Renal pelvis (tissue), 1 donor: ENCODE measurements at regions not wholly inside any gene's neighbourhood (a gene's known extent, or its start where the extent isn't known, plus 50 kb on each side); places are given as distances from the start of the nearest gene placed in this dataset.
A peak's percentile ranks its signal among the peaks of the same experiment; 100 is the strongest.
"Not testable (repeated sequence)": the region's sequence is repeated elsewhere in the genome, so short reads cannot be mapped to it uniquely, and the experiment has no call there.

Experiments
- DNase-seq: peaks from one replicate; pipeline ENCODE4 v3.0.0-alpha.2; 2013

DNA sequence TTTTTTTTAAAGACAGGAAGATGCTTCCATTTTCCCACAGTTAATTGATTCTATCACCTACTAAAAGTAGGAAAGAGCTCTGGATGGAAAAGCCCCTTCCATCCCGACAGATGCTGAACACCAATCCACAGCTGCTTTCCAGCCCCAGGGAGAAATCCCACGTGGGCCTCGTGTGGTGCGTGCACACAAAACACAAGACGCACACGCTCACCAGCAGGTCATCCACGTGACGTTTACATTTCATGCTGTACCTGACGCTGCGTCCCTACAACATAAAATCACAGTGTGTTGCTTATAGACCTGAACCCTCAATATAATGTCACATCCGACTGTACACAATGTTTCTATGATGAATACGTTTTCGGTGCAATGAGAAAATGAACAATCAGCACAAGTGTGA lies 50.2 kb upstream of the DACT2 start:
- DNase-seq, result no peak

DNA sequence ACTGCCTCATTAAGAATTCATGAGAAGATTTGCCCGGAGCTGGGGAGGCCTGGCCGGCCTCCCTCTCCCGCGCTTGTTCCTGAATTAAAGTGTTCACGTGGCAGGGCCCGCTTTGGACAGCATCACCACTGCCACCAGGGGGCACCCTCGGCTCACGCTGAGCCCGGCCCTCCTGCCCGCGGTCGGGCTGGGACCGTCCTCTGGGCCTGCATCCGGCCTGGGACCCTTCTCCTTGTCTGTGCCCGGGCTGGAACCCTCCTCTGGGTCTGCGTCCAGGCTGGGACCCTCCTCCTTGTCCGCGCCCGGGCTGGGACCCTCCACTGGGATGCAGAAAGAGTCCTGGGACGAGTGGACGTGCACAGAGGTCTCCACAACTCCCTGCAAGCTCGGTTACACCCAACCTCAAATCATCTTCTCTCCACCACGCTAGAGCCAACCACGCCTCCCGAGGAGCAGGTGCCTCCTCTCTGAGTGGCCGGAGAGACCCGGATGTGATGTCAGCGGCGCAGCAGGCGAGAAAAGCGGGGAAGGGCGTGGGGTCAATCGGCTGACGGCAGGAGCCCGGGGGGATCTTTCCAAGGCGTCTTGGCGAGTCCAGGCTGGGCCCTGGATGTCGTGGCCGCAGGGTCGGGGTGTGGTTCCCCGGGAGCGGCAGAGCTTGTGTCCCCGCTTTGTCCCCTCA lies 50.9 kb upstream of the DACT2 start:
- peak; percentile 51 for DNase-seq

DNA sequence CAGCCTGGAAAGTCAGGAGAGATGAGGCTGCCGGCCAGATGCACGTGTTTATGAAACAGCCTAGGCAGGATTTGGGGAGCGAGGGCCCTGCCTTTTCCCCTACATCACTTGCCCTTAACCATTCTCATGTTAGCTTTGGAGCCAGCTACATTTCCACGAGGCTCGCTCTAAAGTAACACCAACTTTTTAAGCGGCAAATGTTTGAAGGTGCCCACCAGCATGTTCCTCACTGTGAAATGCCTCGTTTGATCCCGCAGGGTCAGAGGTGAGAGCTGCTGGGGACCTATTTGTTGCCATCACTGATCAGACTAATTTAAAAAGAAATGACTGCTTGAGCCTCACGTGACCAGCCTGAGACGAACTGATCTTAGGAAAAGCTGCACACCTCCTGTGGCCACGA lies 51.6 kb upstream of the DACT2 start:
- DNase-seq, result no peak

DNA sequence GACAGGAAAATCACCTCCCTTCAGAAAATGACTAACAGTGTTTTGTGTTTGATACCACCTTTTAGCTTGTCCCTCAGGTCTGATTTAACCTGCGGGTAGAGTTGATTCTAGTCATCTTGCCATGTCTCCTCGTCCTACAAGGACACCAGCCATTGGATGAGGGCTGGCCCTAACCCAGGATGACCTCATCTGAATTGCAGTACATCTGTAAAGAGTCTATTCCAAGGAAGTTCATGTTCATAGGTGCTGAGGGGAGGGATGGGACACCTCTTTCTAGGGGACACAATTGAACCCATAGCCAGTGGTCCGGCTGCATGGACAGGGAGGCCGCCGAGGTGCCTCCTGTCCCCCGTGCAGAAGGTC lies 52.0 kb upstream of the DACT2 start:
- DNase-seq, result no peak

DNA sequence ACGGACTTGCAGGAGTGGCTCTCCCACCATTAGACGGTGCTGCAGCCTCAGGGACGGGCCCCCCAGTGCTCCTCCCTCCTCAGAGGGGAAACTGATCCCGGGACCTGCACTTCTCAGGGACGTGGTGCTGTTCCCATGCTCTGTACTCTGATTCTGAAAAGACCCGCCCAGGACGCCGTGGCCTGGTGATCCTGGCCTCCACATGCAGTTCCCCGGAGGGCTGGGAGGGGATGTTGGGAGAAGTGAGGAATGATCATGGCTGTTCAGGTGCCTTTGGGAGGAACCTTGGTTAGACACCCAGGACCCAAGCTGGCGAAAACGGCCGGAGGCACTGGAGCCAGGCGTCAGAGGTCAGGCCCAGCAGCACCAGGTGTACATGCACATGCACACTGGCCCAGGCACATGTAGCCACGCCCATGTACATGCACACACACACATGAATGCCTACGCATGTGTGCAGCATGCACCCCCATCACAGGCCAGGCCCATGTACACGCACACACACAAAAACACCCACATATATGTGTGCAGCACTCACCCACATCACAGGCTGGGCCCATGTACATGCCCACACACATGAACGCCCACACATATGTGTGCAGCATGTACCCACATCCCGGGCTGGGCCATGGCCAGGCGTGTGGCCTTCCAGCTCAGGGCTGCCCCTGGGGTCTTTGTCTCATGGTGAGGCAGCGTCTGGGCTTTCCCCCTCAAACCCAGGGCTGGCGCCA lies 52.6 kb upstream of the DACT2 start:
- no peak for DNase-seq

DNA sequence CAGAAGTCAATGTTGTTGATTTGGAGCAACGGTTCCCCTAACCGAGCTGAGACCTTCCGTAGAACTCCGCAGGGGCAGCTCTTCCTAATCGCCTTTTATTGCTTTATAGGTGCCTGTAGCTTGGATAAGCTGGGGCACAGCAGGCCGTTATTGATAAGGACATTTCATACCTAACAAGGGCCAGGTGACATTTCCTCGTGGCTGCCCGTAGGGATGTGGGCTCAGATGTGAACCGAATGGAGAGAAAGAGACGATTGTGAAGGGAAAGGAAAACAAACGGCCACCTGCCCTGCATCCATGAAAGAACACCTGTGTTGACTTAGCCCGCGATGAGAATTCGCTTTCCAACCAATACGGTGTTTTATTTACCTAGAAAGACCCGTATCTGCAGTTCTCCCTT lies 53.3 kb upstream of the DACT2 start:
- DNase-seq, result no peak

DNA sequence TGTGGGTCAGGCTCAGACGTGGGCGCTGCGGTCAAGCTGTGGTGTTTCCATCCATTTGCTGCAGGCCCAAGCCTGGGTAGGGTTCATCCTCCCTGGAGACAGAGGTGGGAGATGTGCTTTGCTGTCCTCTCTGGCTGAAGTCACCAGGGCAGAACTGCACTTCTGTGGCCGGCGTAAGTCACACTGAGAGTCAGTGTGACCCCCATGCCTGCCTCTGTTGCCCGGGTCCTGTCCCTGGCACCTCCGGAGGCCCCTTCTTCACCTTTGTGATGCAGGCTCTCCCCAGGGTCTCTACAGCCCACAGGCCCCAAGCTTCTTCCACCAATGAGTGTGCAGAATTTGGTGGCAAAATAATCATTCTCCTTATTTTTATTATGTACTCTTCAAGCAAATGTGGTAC lies 53.8 kb upstream of the DACT2 start:
- no peak for DNase-seq

DNA sequence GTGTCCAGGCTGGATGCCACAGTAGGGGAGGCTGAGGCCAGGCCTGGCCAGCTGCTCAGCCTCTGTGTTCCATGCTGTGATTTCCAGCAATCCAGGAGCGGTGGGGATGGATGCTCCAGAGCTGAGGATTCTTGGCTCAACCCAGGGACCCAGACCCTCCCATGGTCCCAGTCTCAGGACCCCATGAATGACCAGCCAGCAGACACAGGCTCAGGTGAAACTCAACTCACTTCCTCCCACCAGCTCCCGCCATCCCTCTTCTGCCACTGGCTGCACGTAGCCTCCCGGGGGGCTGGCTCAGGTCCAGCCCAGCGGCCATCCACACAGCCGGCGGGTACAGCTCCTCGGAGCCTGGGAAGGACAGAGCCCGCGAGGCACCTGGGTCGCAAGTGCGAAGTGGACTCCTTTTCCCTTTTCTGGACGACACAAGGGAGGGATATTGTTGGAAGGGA lies 54.5 kb upstream of the DACT2 start:
- no peak for DNase-seq

DNA sequence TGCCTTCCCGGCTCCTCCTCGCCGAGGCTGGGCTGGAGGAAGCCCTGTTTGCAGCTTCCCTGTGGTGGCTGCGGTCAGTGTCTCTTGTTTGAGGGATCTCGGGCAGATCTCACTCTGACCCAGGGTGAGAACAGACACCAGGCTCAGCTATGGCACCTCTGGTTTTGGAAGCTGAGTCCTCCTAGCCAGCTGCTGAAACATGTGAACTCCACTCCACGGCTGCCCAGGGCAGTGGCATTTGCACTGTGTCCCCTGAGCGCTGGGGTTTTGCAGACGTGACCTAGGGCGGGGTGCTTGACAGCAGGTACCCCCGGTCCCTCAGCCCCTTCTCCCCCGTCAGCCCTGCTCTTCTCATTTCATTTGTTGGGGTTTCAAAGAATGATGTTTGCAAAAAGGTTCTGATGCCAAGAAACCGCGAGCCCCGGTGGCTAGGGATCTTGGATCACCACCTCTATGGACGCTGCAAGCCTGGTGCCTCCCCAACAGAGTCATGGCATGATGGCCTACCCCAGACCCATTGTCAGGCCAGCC lies 55.0 kb upstream of the DACT2 start:
- no peak for DNase-seq

DNA sequence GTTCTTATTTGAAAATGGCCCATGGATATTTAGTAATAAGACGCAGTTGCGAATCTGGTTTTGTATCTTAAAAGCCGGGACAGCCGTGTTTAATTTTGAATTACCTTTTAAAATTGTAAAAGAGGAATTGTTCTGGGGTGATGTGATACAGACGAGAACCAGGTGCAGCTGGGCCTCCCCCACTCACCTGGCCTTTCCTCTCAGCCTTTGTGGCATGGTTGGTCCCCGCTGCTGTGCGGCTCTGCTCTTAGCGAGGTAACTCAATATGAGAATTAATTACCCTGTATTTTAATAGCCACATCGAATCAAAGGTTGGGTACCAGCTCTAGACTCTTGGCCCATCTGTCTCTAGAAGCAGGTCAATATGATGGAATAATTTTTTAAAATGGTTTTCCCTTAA lies 56.5 kb upstream of the DACT2 start:
- DNase-seq, result no peak

DNA sequence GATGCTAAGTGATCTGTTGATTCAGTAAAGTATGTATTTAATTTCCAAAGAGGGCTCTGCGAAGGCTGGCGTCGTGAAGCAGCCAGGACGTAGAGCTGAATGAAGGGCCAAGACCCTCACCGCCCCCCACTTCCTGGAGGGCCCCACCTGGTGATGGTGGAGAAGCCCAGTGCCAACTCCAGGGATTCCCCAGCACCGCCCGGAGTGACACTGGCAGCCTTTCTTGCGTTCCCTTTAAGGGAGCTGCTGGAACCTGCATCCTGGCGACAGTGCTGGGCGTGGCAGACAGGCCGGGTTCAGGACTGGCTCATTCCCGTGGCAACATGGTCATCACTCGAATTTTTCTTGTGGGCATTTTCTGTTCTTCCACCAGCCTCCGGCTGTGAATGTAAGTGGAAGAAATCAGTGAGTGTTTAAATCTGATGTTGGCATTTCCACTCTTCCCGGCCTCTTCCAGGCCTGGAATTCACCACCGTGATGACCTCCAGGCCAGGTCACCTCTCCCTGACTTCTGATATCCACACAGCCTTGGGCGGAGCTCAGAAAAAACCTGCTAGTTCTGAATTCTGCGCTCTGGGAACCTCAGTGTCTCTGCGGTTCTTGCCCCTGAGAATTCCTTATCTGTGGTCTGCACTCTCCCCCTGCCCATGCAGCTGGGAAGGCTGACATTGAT lies 57.4 kb upstream of the DACT2 start:
- DNase-seq, result no peak

DNA sequence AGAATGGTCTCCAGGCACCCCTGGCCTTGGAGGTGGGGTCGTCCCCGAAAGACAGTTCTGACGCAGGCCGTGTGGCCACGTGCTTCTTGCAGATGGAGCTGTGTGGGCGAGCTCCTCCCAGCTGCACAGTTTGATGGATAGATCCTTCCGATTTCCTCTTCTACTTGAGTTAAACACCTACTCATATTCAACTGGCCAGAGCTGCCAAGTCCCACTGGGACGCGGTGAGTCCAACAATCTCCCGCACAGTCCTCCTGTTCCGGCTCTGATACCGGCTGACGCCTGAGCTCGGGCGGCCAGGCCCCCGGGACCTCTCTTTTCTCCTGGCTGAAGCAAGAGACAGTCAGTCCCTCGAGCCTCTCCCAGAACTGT lies 57.9 kb upstream of the DACT2 start:
- no peak for DNase-seq

DNA sequence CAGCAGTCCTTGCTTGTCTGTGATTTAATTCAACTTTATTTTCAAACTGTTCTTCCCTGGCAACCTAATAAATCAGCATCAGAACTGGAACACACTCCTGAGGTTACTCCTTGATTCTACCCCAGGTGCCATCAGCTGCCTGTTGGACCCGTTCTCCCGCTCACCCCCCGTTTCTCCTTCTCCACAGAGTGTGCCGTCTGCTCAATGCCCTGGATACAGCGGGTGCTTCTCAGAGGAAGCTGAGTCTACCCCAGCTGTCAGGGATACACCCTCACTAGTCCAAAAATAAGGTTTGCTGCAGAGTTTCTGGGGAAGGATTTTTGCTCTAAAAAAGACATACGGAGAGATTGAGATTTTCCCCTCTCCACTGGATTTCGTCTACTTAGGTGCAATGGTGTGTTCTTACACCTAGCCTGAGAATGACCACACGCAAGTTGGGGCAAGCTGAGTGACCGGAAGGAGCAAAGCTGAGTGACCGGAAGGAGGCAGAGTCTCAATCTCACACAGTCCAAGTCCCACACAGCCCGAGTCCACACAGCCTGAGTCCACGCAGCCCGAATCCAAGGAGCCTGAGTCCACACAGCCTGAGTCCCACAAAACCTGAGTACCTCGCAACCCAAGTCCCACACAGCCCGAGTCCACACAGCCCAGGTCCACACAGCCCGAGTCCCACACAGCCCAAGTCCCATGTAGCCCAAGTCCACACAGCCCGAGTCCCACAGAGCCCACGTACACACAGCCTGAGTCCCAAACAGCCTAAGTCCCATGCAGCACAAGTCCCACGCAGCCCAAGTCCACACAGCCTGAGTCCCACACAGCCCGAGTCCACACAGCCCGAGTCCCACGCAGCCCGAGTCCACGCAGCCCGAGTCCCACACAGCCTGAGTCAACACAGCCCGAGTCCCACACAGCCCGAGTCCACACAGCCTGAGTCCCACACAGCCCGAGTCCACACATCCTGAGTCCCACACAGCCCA lies 58.6 kb upstream of the DACT2 start:
- no peak for DNase-seq

DNA sequence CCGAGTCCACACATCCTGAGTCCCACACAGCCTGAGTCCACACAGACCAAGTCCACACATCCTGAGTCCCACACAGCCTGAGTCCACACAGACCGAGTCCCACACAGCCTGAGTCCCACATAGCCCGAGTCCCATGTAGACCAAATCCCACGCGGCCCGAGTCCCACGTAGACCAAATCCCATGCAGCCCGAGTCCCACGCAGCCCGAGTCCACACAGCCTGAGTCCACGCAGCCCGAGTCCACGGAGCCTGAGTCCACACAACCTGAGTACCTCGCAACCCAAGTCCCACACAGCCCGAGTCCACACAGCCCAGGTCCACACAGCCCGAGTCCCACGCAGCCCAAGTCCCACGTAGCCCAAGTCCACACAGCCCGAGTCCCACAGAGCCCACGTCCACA lies 60.0 kb upstream of the DACT2 start:
- DNase-seq, result not testable (repeated sequence)

DNA sequence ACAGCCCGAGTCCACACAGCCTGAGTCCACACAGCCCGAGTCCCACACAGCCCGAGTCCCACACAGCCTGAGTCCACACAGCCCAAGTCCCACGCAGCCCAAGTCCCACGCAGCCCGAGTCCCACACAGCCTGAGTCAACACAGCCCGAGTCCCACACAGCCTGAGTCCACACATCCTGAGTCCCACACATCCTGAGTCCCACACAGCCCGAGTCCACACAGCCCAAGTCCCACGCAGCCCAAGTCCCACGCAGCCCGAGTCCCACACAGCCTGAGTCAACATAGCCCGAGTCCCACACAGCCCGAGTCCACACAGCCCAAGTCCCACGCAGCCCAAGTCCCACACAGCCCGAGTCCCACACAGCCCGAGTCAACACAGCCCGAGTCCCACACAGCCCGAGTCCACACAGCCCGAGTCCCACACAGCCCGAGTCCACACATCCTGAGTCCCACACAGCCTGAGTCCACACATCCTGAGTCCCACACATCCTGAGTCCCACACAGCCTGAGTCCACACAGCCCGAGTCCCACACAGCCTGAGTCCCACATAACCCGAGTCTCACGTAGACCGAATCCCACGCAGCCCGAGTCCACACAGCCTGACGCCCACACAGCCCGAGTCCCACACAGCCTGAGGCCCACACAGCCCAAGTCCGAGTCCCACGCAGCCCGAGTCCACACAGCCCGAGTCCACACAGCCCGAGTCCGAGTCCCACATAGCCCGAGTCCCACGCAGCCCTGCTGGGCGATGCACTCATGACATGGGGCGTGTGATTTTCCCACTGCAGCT lies 60.6 kb upstream of the SMOC2 start:
- not testable (repeated sequence) for DNase-seq

DNA sequence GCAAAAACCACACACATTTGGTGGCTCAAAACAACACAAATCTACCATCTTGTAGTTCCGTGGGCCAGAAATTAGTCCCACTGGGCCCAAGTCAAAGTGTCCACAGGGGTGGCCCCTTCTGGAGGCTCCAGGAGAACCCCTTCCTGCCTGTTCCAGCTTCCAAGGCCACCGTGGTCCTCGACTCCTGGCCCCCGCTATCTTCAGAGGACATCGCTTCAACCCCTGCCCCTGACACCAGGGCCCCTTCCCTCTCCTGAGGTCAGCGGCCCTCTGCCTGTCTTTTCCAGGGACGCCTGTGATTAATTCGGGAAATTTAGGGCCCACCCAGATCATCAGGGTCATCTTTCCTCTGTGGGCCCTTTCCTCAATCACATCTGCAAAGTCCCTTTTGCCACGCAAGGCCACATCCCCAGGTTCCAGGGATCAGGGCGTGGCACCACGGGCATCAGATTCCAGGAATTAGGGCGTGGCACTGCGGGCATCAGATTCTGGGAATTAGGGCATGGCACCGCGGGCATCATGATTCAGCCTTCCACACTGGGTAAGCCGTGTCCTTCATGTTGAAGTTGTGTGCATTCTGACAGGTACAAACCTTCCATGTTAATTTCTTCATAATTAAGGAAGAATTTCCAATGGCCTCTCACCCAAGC lies 59.9 kb upstream of the SMOC2 start:
- DNase-seq, result no peak

DNA sequence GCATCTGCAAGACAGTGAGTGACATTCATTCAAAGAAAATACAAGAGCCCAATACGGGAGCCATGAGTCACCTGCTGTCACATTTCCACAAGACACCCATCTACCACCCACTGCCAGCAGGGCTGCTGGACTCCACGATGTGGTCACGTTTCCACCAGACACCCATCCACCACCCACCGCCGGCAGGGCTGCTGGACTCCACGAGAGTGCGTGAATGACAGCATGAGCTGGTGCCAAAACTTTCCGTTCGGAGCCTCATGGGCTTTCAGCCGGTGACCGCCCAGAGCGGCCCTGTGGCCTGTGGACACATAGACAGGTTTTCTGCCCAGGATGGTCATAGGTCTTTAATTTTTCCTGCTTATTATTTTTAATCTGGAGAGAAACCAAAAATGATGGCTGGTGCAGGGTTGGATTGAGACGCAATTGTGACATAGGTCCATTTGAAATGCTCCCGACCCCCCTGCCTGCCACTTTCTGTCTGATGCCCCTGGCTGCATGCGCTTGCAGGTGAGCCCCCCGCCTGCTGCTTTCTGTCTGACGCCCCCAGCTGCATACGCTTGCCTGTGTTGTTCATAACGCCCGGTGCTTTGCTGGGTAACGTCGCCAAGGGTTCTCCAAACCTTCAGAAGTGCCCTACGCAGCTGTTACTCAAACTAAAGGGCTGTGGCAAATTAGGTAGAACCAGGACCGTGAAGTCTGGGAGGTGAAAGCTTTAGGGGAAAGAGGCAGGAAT lies 59.1 kb upstream of the SMOC2 start:
- DNase-seq, result no peak

DNA sequence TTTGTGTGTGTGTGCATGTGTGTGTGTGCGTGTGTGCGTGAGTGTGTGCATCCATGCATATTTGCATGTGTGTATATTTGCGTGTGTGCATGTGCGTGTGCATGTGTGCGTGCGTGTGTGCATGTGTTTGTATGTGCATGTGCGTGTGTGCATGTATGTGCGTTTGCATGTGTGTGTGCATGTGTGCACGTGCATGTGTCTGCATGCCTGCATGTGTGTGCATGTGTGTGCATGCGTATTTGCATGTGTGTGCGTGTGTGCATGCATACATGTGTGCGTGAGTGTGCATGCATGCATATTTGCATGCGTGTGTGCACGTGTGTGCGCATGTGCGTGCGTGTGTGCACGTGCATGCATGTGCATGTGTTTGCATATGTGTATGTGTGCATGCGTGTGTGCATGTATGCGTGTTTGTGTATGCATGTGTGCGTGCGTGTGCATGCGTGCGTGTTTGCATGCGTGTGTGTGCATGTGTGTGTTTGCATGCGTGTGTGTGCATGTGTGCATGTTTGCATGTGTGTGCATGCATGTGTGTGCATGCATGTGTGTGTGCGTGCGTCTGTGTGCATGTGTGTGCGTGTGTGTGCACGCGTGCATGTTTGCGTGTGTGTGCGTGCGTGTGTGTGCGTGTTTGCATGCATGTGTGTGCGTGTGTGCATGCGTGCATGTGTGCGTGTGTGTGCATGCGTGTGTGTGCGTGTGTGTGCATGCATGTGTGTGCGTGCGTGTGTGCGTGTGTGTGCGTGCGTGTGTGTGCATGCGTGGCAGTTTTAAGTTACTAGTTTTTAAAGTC lies 57.7 kb upstream of the SMOC2 start:
- no peak for DNase-seq
